PFSK-1 (cell line): ENCODE measurements at regions not wholly inside any gene's neighbourhood (a gene's known extent, or its start where the extent isn't known, plus 50 kb on each side); places are given as distances from the start of the nearest gene placed in this dataset.

Source experiments
- FOXP2 ChIP-seq: optimal IDR thresholded peaks from 2 replicates; pipeline ENCODE3; 2011; ENCODE audit warnings: borderline replicate concordance, control low read depth, inconsistent platforms; ENCODE audit not compliant: insufficient read depth; ENCODE audit errors: extremely low read length, extremely low read depth
- POLR2AphosphoS5 ChIP-seq: IDR thresholded peaks from 2 replicates; pipeline ENCODE4 v1.6.1; 2012; ENCODE audit warnings: low read depth, mild to moderate bottlenecking, control low read depth, low read length, moderate library complexity
- SIN3A ChIP-seq: IDR thresholded peaks from 2 replicates; pipeline ENCODE4 v1.6.1; 2012; ENCODE audit warnings: mild to moderate bottlenecking, low read length, moderate library complexity, borderline replicate concordance; ENCODE audit not compliant: insufficient read depth
- TAF1 ChIP-seq: IDR thresholded peaks from 2 replicates; pipeline ENCODE4 v1.6.1; 2012; ENCODE audit warnings: low read length, control low read depth, borderline replicate concordance; ENCODE audit not compliant: insufficient read depth
- TF ChIP-seq, protein P1 (sequence below), 2 experiments: IDR thresholded peaks; 2 replicates each; pipeline versions ENCODE4 v1.6.1 to v1.8.0; 2011 to 2012; ENCODE audit warnings: low read depth in 2 of 2, low read length in 2 of 2, control low read depth in 1 of 2, inconsistent platforms in 1 of 2, mild to moderate bottlenecking in 1 of 2, moderate library complexity in 1 of 2; ENCODE audit not compliant: insufficient read depth in 1 of 2

DNA sequence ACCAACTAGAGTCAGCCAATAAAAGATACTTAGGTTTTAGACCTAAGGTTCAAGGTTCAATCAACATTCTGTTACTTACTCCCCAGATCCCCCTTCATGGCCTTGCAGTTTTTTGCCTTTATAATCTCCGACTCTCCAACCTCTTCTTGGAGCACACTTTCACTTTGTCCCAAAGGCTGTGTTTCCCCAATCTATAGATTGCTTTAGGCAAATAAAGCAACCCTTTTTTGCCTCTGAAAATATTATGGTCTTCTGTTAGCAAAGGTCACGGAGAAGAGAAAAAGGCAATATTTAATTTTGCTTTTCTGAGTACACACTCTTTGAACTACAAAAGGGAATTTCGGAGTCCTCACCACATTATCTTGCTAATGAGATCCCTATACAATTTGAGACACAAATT is 268.1 kb downstream of the PLOD2 start:
- TF ChIP-seq, protein P1, sequence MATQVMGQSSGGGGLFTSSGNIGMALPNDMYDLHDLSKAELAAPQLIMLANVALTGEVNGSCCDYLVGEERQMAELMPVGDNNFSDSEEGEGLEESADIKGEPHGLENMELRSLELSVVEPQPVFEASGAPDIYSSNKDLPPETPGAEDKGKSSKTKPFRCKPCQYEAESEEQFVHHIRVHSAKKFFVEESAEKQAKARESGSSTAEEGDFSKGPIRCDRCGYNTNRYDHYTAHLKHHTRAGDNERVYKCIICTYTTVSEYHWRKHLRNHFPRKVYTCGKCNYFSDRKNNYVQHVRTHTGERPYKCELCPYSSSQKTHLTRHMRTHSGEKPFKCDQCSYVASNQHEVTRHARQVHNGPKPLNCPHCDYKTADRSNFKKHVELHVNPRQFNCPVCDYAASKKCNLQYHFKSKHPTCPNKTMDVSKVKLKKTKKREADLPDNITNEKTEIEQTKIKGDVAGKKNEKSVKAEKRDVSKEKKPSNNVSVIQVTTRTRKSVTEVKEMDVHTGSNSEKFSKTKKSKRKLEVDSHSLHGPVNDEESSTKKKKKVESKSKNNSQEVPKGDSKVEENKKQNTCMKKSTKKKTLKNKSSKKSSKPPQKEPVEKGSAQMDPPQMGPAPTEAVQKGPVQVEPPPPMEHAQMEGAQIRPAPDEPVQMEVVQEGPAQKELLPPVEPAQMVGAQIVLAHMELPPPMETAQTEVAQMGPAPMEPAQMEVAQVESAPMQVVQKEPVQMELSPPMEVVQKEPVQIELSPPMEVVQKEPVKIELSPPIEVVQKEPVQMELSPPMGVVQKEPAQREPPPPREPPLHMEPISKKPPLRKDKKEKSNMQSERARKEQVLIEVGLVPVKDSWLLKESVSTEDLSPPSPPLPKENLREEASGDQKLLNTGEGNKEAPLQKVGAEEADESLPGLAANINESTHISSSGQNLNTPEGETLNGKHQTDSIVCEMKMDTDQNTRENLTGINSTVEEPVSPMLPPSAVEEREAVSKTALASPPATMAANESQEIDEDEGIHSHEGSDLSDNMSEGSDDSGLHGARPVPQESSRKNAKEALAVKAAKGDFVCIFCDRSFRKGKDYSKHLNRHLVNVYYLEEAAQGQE (IDR thresholded peaks at IDR 0.05; ENCODE audit: insufficient read depth in 1 of 2, low read depth in 2 of 2, low read length in 2 of 2): no peak
- TF ChIP-seq SIN3A (no peak), POLR2AphosphoS5 (no peak), TAF1 (no peak), FOXP2 (no peak)
